C4-2B (cell line): ENCODE measurements at regions not wholly inside any gene's neighbourhood (a gene's known extent, or its start where the extent isn't known, plus 50 kb on each side); places are given as distances from the start of the nearest gene placed in this dataset.

ENCODE experiments used
- H3K27ac ChIP-seq: fragments of 450-650 bp; 2 replicates; pipeline ENCODE4 v1.5.1; 2017
- ZFX ChIP-seq: fragments of 450-650 bp; IDR thresholded peaks from 2 replicates; pipeline ENCODE4 v1.6.1; 2017
- TF ChIP-seq, protein P1 (sequence below): fragments of 450-650 bp; conservative IDR thresholded peaks from 2 replicates; pipeline ENCODE4 v1.5.1; 2017; ENCODE audit warnings: mild to moderate bottlenecking

DNA sequence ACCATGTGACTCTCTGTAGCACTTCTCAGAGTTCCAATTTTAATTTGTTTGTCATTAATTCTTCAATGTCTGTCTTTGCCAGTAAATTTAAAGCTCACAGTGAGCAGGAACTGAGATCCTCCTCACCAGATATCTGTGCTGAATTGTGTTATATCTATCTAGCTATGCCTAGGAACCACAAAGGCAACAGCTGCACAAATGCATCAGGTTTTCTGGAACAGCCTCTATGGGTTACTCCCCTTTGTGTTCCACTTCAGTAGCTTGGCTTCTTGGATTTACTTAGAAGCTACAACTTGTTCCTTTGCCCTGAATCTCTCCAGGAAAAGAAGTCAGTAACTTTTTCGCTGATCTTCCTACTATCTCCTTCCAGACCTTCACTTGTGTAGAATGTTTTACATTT is 1237.8 kb upstream of the ADGRL4 start:
- H3K27ac ChIP-seq = no peak overlapping the region
- TF ChIP-seq, protein P1, sequence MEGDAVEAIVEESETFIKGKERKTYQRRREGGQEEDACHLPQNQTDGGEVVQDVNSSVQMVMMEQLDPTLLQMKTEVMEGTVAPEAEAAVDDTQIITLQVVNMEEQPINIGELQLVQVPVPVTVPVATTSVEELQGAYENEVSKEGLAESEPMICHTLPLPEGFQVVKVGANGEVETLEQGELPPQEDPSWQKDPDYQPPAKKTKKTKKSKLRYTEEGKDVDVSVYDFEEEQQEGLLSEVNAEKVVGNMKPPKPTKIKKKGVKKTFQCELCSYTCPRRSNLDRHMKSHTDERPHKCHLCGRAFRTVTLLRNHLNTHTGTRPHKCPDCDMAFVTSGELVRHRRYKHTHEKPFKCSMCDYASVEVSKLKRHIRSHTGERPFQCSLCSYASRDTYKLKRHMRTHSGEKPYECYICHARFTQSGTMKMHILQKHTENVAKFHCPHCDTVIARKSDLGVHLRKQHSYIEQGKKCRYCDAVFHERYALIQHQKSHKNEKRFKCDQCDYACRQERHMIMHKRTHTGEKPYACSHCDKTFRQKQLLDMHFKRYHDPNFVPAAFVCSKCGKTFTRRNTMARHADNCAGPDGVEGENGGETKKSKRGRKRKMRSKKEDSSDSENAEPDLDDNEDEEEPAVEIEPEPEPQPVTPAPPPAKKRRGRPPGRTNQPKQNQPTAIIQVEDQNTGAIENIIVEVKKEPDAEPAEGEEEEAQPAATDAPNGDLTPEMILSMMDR = no peak
- TF ChIP-seq ZFX = no peak

DNA sequence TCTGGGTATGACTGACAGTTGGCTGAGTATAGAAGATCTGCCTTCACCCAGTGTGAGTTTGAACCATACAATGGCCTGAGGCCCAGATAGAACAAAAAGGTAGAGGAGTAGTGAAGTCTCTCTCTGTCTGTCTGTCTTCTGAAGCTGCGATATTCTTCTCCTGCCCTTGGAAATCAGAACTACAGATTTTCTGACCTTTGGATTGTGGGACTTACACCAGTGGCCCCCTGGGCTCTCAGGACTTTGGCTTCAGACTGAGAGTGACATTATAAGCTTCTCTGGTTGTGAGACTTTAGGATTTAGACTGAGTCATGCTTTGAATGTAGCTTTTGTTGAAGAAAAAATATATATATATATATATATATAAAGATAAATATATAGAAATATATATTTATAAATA is 1235.0 kb upstream of the ADGRL4 start:
- no peak overlapping the region for H3K27ac ChIP-seq
- TF ChIP-seq, protein P1 = no peak
- no peak for TF ChIP-seq ZFX

DNA sequence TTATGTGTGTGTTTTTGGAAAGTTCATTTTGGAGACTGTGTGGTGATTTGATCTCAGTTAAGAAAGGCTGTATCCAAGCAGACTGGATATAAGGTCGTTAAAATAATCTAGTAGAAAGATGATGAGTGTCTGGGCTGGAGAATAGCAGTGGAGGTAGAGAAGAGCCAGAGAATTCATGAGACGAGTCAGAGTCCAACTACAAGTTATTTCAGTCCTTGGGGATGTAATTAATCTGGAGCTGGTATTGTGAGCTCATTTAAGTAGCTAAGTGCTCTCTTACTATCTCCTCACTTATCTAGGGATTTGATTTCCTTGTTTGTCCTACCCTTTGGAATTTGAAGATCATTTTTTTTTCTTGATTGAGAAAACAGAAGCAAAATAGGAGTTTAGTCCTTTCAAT is 1219.0 kb upstream of the ADGRL4 start:
- no peak overlapping the region for H3K27ac ChIP-seq
- TF ChIP-seq, protein P1 = no peak
- TF ChIP-seq ZFX = no peak

DNA sequence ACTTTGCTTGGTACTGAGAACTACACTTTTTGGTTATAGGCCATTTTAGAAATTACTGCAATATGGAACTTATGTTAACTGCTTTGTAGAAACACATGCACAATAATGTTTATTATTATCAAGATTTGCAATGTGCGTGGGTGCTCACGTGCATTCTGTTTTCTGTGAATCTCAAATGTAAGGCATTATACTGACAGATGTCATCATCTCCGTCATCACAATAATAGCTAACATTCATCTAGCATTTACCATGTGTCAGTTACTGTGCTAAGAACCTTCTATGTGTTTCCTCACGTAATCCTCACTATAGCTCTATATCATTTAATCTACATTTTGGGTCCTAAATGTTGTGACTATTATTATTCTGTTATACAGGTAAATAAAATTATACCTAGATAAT is 1214.8 kb upstream of the ADGRL4 start:
- TF ChIP-seq, protein P1 = no peak
- TF ChIP-seq ZFX = no peak
- H3K27ac ChIP-seq = no peak overlapping the region

DNA sequence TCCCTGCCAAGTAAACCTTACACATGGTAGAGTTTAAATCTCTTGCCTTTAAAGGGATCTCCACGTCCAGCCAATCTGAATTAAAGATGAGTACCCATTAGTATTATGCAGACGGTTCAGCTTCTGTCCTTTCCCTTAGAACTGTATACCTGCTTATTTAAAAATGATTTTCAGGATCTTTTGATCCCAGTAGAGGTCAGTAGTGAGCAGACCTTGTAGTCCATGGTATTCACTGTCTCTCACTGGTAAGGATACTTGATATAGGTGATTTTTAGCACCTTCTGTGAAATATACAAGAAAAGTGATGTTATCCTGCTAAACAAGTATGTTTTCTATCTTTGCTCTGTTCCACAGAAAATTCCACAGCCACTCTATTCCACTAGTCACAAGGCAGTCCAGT is 1211.6 kb upstream of the ADGRL4 start:
- TF ChIP-seq ZFX = no peak
- TF ChIP-seq, protein P1 = peak; percentile 77
- no peak overlapping the region for H3K27ac ChIP-seq

DNA sequence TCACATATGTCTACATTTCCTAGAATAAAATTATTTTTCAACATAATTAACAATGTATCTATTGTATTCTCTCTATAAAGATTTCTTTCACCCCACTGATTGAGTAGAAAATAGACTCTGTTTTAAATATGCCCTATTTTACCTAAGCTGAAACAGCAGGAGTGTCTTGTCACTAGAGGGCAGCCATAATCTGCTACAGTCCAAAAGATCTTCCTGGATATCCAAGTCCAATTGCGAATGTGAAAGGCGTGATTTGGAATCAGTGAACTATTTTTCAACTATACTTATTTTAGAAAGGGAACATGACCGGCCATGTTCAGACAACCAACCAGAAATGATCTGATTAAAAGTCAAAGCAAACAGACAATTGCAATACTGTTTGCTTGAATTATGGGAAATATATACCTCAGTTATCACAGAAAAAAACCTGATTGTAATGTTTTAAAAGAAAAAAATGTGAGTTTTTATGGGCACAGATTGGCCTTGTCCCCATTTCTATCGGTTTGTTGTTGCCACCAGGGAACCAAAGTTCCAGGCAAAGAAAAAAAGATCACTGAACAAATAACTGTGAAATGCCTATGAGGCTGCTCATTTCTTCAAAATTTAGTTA is 1211.0 kb upstream of the ADGRL4 start:
- TF ChIP-seq, protein P1 = peak; percentile 83
- TF ChIP-seq ZFX = no peak
- no peak overlapping the region for H3K27ac ChIP-seq

DNA sequence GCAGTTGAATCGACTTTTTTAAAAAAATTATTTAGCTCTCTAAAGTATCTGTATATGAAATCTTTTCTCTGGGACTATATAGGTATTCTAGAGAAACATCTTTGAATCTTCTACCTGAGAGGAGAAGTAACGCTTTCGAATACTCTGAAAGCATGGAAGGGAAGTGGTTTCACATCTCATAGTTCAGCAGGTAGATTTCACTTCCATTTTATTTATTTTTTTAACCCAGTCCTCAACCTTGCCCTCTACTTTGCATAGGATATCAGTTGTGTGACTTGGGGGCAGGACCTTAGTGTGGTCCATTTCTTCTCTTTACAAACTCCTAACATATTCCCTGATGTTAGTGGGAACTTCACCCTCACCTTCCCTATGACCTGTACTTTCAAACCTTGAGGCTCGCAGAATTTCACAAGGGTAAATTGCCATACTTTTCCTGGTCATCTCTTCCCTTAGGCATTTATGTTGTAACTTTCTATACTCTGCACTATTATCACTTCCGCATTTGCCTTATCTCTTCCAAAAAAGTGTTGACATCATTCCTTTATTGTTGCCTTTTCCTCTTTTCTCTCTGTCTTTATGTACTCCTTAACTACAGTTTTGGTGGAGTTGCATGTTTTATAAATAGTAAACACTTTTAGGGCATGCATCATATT is 1208.5 kb upstream of the ADGRL4 start:
- H3K27ac ChIP-seq = no peak overlapping the region
- TF ChIP-seq, protein P1 = no peak
